ENCODE measurements at regions not wholly inside any gene's neighbourhood (a gene's known extent, or its start where the extent isn't known, plus 50 kb on each side); places are given as distances from the start of the nearest gene placed in this dataset.
"Not testable (repeated sequence)": the region's sequence is repeated elsewhere in the genome, so short reads cannot be mapped to it uniquely, and the experiment has no call there.

- H3K9me3 Mint-ChIP-seq: peaks cover 4% of the 10 kb centered on the region
- H3K27ac Mint-ChIP-seq: no peak overlapping the region
- no peaks in the 10 kb centered on the region for H3K36me3 Mint-ChIP-seq
- no peaks in the 10 kb centered on the region for H3K4me1 Mint-ChIP-seq
- ATAC-seq (no peak), DNase-seq (ENCODE audit: low spot score in 2 of 2) (no peak)
- H3K4me3 Mint-ChIP-seq: no peak overlapping the region
These were observed 126.1 kb upstream of the PITX1 start for GRCh38 chr5:135160036-135160675.

GRCh38 chr5:135159626-135160025, 125.6 kb upstream of the PITX1 start:
- H3K4me3 Mint-ChIP-seq: no peak overlapping the region
- H3K36me3 Mint-ChIP-seq: no peaks in the 10 kb centered on the region
- no peaks in the 10 kb centered on the region for H3K4me1 Mint-ChIP-seq
- no peak overlapping the region for H3K27ac Mint-ChIP-seq
- peaks cover 4% of the 10 kb centered on the region for H3K9me3 Mint-ChIP-seq
- no peak for ATAC-seq
- DNase-seq (ENCODE audit: low spot score in 2 of 2): no peak

GRCh38 chr5:135158982-135159381, 125.0 kb upstream of the PITX1 start:
- H3K4me1 Mint-ChIP-seq: no peaks in the 10 kb centered on the region
- peaks cover 4% of the 10 kb centered on the region for H3K9me3 Mint-ChIP-seq
- DNase-seq (ENCODE audit: low spot score in 2 of 2) (no peak), ATAC-seq (no peak)
- no peak overlapping the region for H3K27ac Mint-ChIP-seq
- no peak overlapping the region for H3K4me3 Mint-ChIP-seq
- H3K36me3 Mint-ChIP-seq: no peaks in the 10 kb centered on the region

- Mint-ChIP-seq H3K27ac (no peak overlapping the region), H3K4me1 (no peaks in the 10 kb centered on the region), H3K9me3 (peaks cover 4% of the 10 kb centered on the region), H3K36me3 (no peaks in the 10 kb centered on the region), H3K4me3 (no peak overlapping the region)
- DNase-seq (ENCODE audit: low spot score in 2 of 2) (no peak), ATAC-seq (no peak)
These were observed 124.3 kb upstream of the PITX1 start for GRCh38 chr5:135158314-135158697.

- Mint-ChIP-seq H3K4me1 (no peaks in the 10 kb centered on the region), H3K36me3 (no peaks in the 10 kb centered on the region), H3K4me3 (no peak overlapping the region), H3K9me3 (peaks cover 4% of the 10 kb centered on the region), H3K27ac (no peak overlapping the region)
- ATAC-seq (no peak), DNase-seq (ENCODE audit: low spot score in 2 of 2) (no peak)
These were observed 123.6 kb upstream of the PITX1 start for GRCh38 chr5:135157421-135158313.

DNA sequence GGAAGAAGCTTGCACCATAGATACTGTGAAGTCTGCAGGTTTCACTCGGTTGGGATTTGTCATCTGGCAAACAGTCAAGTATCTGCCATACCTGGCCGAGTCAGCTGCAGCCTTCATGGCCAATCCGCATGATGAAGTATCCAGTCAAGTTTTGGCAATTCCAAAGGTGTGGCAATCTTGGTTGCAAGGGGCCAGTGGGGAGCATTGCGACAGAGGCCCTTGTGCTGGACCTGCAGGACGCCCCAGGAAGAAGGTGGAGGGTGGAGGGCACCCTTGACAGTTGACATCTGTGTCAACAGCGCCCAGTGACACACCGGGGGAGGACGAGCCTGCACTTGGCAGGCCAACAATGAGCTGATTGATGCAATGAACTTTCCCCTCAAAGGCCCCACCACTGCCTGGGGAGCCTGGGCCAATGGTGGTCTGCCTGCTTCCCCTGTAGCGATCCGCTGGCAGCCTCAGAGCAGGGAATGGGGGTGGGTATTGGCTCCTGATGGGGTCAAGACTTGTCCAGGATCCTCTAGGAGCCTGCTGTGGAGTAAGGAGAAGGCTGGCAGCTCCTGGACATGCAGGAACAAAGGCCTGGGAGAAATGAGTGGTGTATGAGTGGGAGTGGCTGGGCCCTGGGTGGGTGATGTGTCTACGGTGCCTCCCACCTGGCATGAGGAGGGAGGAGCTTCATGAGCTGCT, 122.8 kb upstream of the PITX1 start:
- H3K27ac Mint-ChIP-seq: no peak overlapping the region
- no peaks in the 10 kb centered on the region for H3K4me1 Mint-ChIP-seq
- H3K36me3 Mint-ChIP-seq: no peaks in the 10 kb centered on the region
- DNase-seq (ENCODE audit: low spot score in 2 of 2) (no peak), ATAC-seq (no peak)
- H3K4me3 Mint-ChIP-seq: no peak overlapping the region
- peaks cover 4% of the 10 kb centered on the region for H3K9me3 Mint-ChIP-seq

DNA sequence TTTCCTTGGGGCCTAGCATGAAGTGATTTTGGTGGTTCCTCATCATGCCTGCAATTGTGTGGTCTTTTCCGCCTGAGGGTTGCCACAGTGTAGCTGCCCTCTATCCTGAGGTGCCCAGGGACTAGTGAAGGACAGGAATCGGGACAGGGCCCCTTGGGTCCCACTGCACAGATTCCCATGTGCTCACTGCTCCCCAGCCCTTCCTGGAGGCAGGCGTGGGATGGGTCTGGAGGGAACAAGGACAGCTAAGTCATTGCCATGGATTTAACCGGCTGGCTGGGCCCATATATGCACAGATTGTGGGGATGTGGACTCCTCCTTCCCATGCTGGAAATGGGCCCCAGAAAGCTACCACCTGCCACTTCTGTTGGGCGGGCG, 122.3 kb upstream of the PITX1 start:
- Mint-ChIP-seq H3K4me1 (no peaks in the 10 kb centered on the region), H3K4me3 (no peak overlapping the region), H3K9me3 (peaks cover 4% of the 10 kb centered on the region), H3K27ac (no peak overlapping the region), H3K36me3 (no peaks in the 10 kb centered on the region)
- no peak for DNase-seq (ENCODE audit: low spot score in 2 of 2)
- no peak for ATAC-seq

- no peaks in the 10 kb centered on the region for H3K36me3 Mint-ChIP-seq
- H3K4me1 Mint-ChIP-seq: no peaks in the 10 kb centered on the region
- peaks cover 4% of the 10 kb centered on the region for H3K9me3 Mint-ChIP-seq
- no peak overlapping the region for H3K4me3 Mint-ChIP-seq
- no peak for DNase-seq (ENCODE audit: low spot score in 2 of 2)
- no peak for ATAC-seq
- H3K27ac Mint-ChIP-seq: no peak overlapping the region
These were observed 121.7 kb upstream of the PITX1 start for GRCh38 chr5:135155616-135156214.

GRCh38 chr5:135154961-135155360, 120.9 kb upstream of the PITX1 start:
- Mint-ChIP-seq H3K4me1 (no peaks in the 10 kb centered on the region), H3K4me3 (no peak overlapping the region), H3K9me3 (peaks cover 4% of the 10 kb centered on the region), H3K27ac (no peak overlapping the region), H3K36me3 (no peaks in the 10 kb centered on the region)
- ATAC-seq: no peak
- no peak for DNase-seq (ENCODE audit: low spot score in 2 of 2)

- ATAC-seq: no peak
- Mint-ChIP-seq H3K4me1 (no peaks in the 10 kb centered on the region), H3K4me3 (no peak overlapping the region), H3K27ac (no peak overlapping the region), H3K9me3 (peaks cover 4% of the 10 kb centered on the region), H3K36me3 (no peaks in the 10 kb centered on the region)
- DNase-seq (ENCODE audit: low spot score in 2 of 2): no peak
These were observed 120.2 kb upstream of the PITX1 start for GRCh38 chr5:135154197-135154596.

DNA sequence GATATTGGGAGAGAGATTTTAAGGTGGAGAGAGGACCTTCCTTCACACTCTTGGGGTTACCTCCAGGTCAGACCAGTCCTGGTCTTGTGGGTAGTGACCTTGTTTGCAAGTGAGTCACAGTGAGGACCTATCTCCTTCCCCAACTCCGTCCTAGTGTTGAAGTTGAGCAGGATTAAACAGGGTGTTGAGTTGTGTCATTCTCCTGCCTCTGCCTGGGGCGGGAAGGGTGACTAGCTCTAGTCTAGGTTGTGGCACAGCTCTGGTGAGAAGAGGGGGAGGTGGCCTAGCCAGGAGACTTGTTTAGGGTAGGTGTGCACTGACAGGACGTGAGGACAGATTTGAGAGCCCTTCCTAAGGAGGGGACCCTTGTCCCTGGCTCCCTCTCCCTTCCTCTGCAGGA, 119.6 kb upstream of the PITX1 start:
- Mint-ChIP-seq H3K36me3 (no peaks in the 10 kb centered on the region), H3K27ac (no peak overlapping the region), H3K4me1 (no peaks in the 10 kb centered on the region), H3K9me3 (peaks cover 4% of the 10 kb centered on the region), H3K4me3 (no peak overlapping the region)
- no peak for ATAC-seq
- no peak for DNase-seq (ENCODE audit: low spot score in 2 of 2)

DNA sequence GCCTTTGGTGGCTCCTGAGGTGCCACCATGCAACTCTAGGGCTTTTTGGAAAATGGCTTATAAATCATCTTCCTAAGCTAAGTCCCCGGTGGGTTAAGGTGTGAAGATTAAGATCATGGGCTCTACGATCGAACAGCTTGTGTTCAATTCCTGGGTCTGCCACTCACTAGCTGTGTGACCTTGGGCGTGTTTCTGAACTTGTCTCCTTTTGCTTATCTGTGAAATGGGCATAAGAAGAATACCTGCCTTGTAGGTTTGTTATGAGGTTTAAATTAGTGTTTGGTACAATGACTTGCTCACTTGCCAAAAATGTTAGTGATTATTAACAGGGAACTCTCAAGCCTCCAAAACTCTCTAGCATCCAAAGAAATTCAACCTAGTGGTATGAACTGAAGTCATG, 119.2 kb upstream of the PITX1 start:
- Mint-ChIP-seq H3K9me3 (peaks cover 4% of the 10 kb centered on the region), H3K36me3 (no peaks in the 10 kb centered on the region), H3K27ac (no peak overlapping the region), H3K4me1 (no peaks in the 10 kb centered on the region), H3K4me3 (no peak overlapping the region)
- ATAC-seq (no peak), DNase-seq (ENCODE audit: low spot score in 2 of 2) (no peak)

DNA sequence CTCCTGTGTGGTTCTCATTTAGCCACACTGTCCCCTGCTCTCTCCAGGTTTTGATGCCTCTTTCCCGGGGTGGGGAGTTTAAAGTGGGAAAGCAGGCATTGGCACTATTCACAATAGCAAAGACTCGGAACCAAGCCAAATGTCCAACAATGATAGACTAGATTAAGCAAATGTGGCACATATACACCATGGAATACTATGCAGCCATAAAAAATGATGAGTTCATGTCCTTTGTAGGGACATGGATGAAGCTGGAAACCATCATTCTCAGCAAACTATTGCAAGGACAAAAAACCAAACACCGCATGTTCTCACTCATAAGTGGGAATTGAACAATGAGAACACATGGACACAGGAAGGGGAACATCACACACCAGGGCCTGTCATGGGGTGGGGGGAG, 117.6 kb upstream of the PITX1 start:
- not testable (repeated sequence) for H3K9me3 Mint-ChIP-seq; H3K36me3 Mint-ChIP-seq; DNase-seq (ENCODE audit: low spot score in 2 of 2); H3K27ac Mint-ChIP-seq; H3K4me1 Mint-ChIP-seq; H3K4me3 Mint-ChIP-seq; ATAC-seq

- DNase-seq (ENCODE audit: low spot score in 2 of 2) (no peak), ATAC-seq (no peak)
- Mint-ChIP-seq H3K9me3 (no peaks in the 10 kb centered on the region), H3K36me3 (no peaks in the 10 kb centered on the region), H3K4me1 (no peaks in the 10 kb centered on the region), H3K4me3 (no peak overlapping the region), H3K27ac (no peak overlapping the region)
These were observed 117.2 kb upstream of the PITX1 start for GRCh38 chr5:135151256-135151655.

DNA sequence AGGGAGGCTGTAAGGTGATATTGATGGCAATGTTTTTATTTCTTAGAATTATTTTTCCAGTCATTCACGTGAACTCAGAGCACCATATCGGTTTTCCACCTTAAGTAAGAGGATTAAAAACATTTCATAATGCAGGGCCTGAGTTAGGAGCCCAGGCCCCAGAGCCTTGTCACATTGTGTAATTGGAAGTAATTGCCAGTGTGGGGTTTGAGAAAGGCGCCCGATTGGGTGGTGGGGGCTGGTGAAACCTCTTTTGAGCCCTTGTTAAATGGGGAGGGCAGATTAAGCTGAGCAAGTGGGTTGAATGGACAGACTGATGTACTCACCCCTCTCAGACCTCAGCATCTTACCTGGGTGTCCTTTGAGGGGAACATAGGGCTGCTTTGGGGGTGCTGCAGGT, 116.7 kb upstream of the PITX1 start:
- no peak for ATAC-seq
- Mint-ChIP-seq H3K27ac (no peak overlapping the region), H3K4me1 (no peaks in the 10 kb centered on the region), H3K9me3 (no peaks in the 10 kb centered on the region), H3K36me3 (no peaks in the 10 kb centered on the region), H3K4me3 (no peak overlapping the region)
- DNase-seq (ENCODE audit: low spot score in 2 of 2): no peak
